H1 (cell line): ENCODE measurements at regions not wholly inside any gene's neighbourhood (a gene's known extent, or its start where the extent isn't known, plus 50 kb on each side); places are given as distances from the start of the nearest gene placed in this dataset.
A peak's percentile ranks its signal among the peaks of the same experiment; 100 is the strongest.

Experiments
- CTCF ChIA-PET: fragments of 300-600 bp; sonication (Branson Sonifier 250); formaldehyde crosslinking; loops from one replicate; lab custom pipeline; 2021; ENCODE audit not compliant: partially characterized antibody; lab: Charles Lee
- POLR2A ChIA-PET: fragments of 300-600 bp; sonication (Branson Sonifier 250); formaldehyde crosslinking; loops from one replicate; lab custom pipeline; 2021; ENCODE audit warnings: inconsistent platforms; ENCODE audit not compliant: partially characterized antibody; lab: Charles Lee
- DNase-seq, 2 experiments: peaks; one replicate each; pipeline versions ENCODE4 v3.0.0 to v3.0.0-alpha.2; 2010 to 2022; ENCODE audit warnings: low spot score in 2 of 2, low read depth in 1 of 2, mixed read lengths in 1 of 2
- FAIRE-seq: peaks from 2 replicates; lab custom pipeline; 2011; peaks lifted over from hg19 to GRCh38; lab: Jason Lieb, UNC
- H2AFZ ChIP-seq: 2 replicates; pipeline ENCODE4 v1.8.1; 2012; ENCODE audit warnings: low read length, inconsistent platforms
- H2AK5ac ChIP-seq: 2 replicates; pipeline ENCODE4 v1.6.1; 2013; ENCODE audit warnings: low read depth, low read length
- H2BK120ac ChIP-seq: replicated peaks from 2 replicates; pipeline ENCODE3; 2013; ENCODE audit warnings: low read depth, low read length, inconsistent platforms
- H2BK12ac ChIP-seq: 2 replicates; pipeline ENCODE4 v1.6.1; 2013; ENCODE audit warnings: low read depth, low read length
- H2BK15ac ChIP-seq: 2 replicates; pipeline ENCODE4 v1.6.1; 2013; ENCODE audit warnings: low read length
- H2BK20ac ChIP-seq: 2 replicates; pipeline ENCODE4 v1.6.1; 2013; ENCODE audit warnings: low read length
- H2BK5ac ChIP-seq: 2 replicates; pipeline ENCODE4 v1.6.1; 2013; ENCODE audit warnings: low read depth, low read length
- H3K14ac ChIP-seq: 2 replicates; pipeline ENCODE4 v1.6.1; 2013; ENCODE audit warnings: inconsistent platforms; ENCODE audit not compliant: insufficient read length
- H3K18ac ChIP-seq: 2 replicates; pipeline ENCODE4 v1.6.1; 2013; ENCODE audit warnings: low read length; ENCODE audit errors: extremely low read depth
- H3K23ac ChIP-seq: 2 replicates; pipeline ENCODE4 v1.6.1; 2013; ENCODE audit warnings: inconsistent platforms; ENCODE audit not compliant: insufficient read length
- H3K23me2 ChIP-seq: 2 replicates; pipeline ENCODE4 v1.6.1; 2013; ENCODE audit warnings: low read depth, low read length
- H3K27ac ChIP-seq: 2 replicates; pipeline ENCODE4 v1.6.1; 2011; ENCODE audit warnings: low read depth, low read length, inconsistent platforms
- H3K27me3 ChIP-seq, 4 experiments: replicated peaks in 1 of 4; 1 replicate in 1 of 4; 2 replicates in 3 of 4; pipeline versions ENCODE4 v1.6.1 to v1.8.1; 2011 to 2013; ENCODE audit warnings: low read length in 3 of 4, mild to moderate bottlenecking in 3 of 4, inconsistent platforms in 2 of 4, mixed read lengths in 2 of 4, moderate library complexity in 1 of 4; ENCODE audit not compliant: control insufficient read depth in 3 of 4, insufficient read depth in 3 of 4; ENCODE audit errors: extremely low read depth in 1 of 4
- H3K36me3 ChIP-seq, 4 experiments: 2 replicates each; pipeline versions ENCODE4 v1.6.1 to v1.8.1; 2011 to 2013; ENCODE audit warnings: mild to moderate bottlenecking in 4 of 4, low read length in 3 of 4, moderate library complexity in 2 of 4, control low read depth in 1 of 4, inconsistent platforms in 1 of 4; ENCODE audit not compliant: insufficient read depth in 4 of 4, control insufficient read depth in 2 of 4
- H3K4ac ChIP-seq: replicated peaks from 2 replicates; pipeline ENCODE3; 2013; ENCODE audit warnings: low read length, low read depth, mixed read lengths, inconsistent platforms; ENCODE audit not compliant: insufficient read length
- H3K4me1 ChIP-seq, 4 experiments: replicated peaks in 1 of 4; 1 replicate in 1 of 4; 2 replicates in 3 of 4; pipeline versions ENCODE4 v1.6.1 to v1.8.1; 2011 to 2013; ENCODE audit warnings: low read length in 3 of 4, inconsistent platforms in 2 of 4, mixed read lengths in 1 of 4; ENCODE audit not compliant: insufficient read depth in 4 of 4, control insufficient read depth in 3 of 4
- H3K4me2 ChIP-seq, 2 experiments: 2 replicates each; pipeline versions ENCODE4 v1.6.1 to v1.8.1; 2011 to 2013; ENCODE audit warnings: low read depth in 2 of 2, low read length in 2 of 2, control low read depth in 1 of 2, inconsistent platforms in 1 of 2, mild to moderate bottlenecking in 1 of 2; ENCODE audit not compliant: insufficient read depth in 1 of 2
- H3K4me3 ChIP-seq, 4 experiments: fragments of 200-600, 300-600 bp in 1 of 4; sonication (generic), shearing (Covaris generic), sonication (Bioruptor Twin) in 1 of 4; 2 replicates each; pipeline versions ENCODE4 v1.5.1 to v1.8.1; 2011 to 2016; ENCODE audit warnings: low read length in 4 of 4, low read depth in 3 of 4, control low read depth in 2 of 4, inconsistent platforms in 2 of 4, mild to moderate bottlenecking in 2 of 4, mixed read lengths in 1 of 4, moderate library complexity in 1 of 4; ENCODE audit not compliant: insufficient read depth in 2 of 4; ENCODE audit errors: extremely low read depth in 1 of 4
- H3K56ac ChIP-seq: replicated peaks from 2 replicates; pipeline ENCODE3; 2013; ENCODE audit warnings: low read depth, mild to moderate bottlenecking, mixed read lengths, low read length, inconsistent platforms; ENCODE audit not compliant: insufficient read length
- H3K79me1 ChIP-seq: 2 replicates; pipeline ENCODE4 v1.6.1; 2013; ENCODE audit warnings: low read depth, low read length, control low read depth
- H3K79me2 ChIP-seq, 2 experiments: 2 replicates each; pipeline versions ENCODE4 v1.6.1 to v1.8.1; 2012 to 2013; ENCODE audit warnings: low read length in 2 of 2, mild to moderate bottlenecking in 2 of 2, inconsistent platforms in 1 of 2; ENCODE audit not compliant: insufficient read depth in 2 of 2, control insufficient read depth in 1 of 2
- H3K9ac ChIP-seq, 4 experiments: replicated peaks in 1 of 4; 1 replicate in 1 of 4; 2 replicates in 3 of 4; pipeline versions ENCODE4 v1.6.1 to v1.8.1; 2011 to 2013; ENCODE audit warnings: low read depth in 3 of 4, low read length in 3 of 4, control low read depth in 2 of 4, mild to moderate bottlenecking in 2 of 4, moderate library complexity in 2 of 4, inconsistent platforms in 1 of 4; ENCODE audit errors: extremely low read depth in 1 of 4
- H3K9me3 ChIP-seq, 2 experiments: 2 replicates each; pipeline versions ENCODE4 v1.6.1 to v1.8.1; 2012 to 2013; ENCODE audit warnings: mild to moderate bottlenecking in 2 of 2, moderate library complexity in 2 of 2, control low read depth in 1 of 2, inconsistent platforms in 1 of 2, low read depth in 1 of 2, low read length in 1 of 2, mixed read lengths in 1 of 2; ENCODE audit not compliant: insufficient read depth in 2 of 2
- H4K20me1 ChIP-seq, 2 experiments: replicated peaks in 1 of 2; 2 replicates each; pipeline versions ENCODE3 to v1.8.1; 2011 to 2013; ENCODE audit warnings: inconsistent platforms in 2 of 2, low read length in 2 of 2, mild to moderate bottlenecking in 1 of 2; ENCODE audit not compliant: insufficient read depth in 2 of 2, control insufficient read depth in 1 of 2
- H4K5ac ChIP-seq: 2 replicates; pipeline ENCODE4 v1.6.1; 2013; ENCODE audit warnings: low read length, low read depth, mixed read lengths, inconsistent platforms; ENCODE audit not compliant: insufficient read length
- H4K8ac ChIP-seq: 2 replicates; pipeline ENCODE4 v1.8.0; 2013; ENCODE audit warnings: mild to moderate bottlenecking, moderate library complexity, low read length, inconsistent platforms; ENCODE audit not compliant: insufficient read depth; ENCODE audit errors: extremely low read depth
- H4K91ac ChIP-seq: replicated peaks from 2 replicates; pipeline ENCODE3; 2013; ENCODE audit warnings: low read length, mixed read lengths, inconsistent platforms; ENCODE audit not compliant: insufficient read length
- BCL11A ChIP-seq, 2 experiments: IDR thresholded peaks; one replicate each; pipeline ENCODE4 v1.6.1; 2011; ENCODE audit warnings: low read depth in 2 of 2, low read length in 2 of 2, mild to moderate bottlenecking in 2 of 2
- CBX8 ChIP-seq: fragments of 300-800, 300-1000 bp; sonication (generic); IDR thresholded peaks from 2 replicates; pipeline ENCODE4 v1.7.1; 2016; ENCODE audit warnings: low read depth, low read length, borderline replicate concordance
- EZH2 ChIP-seq: fragments of 200-600 bp; sonication (generic); IDR thresholded peaks from 2 replicates; pipeline ENCODE4 v1.7.1; 2012; ENCODE audit warnings: low read depth, mild to moderate bottlenecking, moderate library complexity, low read length, inconsistent platforms; ENCODE audit not compliant: severe bottlenecking
- GABPA ChIP-seq: IDR thresholded peaks from 2 replicates; pipeline ENCODE4 v1.6.1; 2011; ENCODE audit warnings: mild to moderate bottlenecking, low read length, moderate library complexity, borderline replicate concordance; ENCODE audit not compliant: insufficient read depth
- NANOG ChIP-seq: IDR thresholded peaks from 2 replicates; pipeline ENCODE4 v1.6.1; 2011; ENCODE audit warnings: low read length, low read depth, mild to moderate bottlenecking, inconsistent platforms; ENCODE audit not compliant: insufficient read depth, poor library complexity, severe bottlenecking
- RAD21 ChIP-seq, 2 experiments: IDR thresholded peaks in 1 of 2; conservative IDR thresholded peaks in 1 of 2; 2 replicates each; pipeline ENCODE4 v1.6.1; 2011; ENCODE audit warnings: low read depth in 2 of 2, low read length in 2 of 2, improper control_type of control experiment in 1 of 2, inconsistent platforms in 1 of 2, mild to moderate bottlenecking in 1 of 2, moderate library complexity in 1 of 2
- SAP30 ChIP-seq: fragments of 300-600 bp; sonication (generic); IDR thresholded peaks from 2 replicates; pipeline ENCODE4 v1.7.1; 2012; ENCODE audit warnings: low read length, moderate library complexity, mild to moderate bottlenecking, inconsistent platforms; ENCODE audit not compliant: insufficient read depth, insufficient replicate concordance
- TAF1 ChIP-seq: IDR thresholded peaks from 2 replicates; pipeline ENCODE4 v1.6.1; 2011; ENCODE audit warnings: mild to moderate bottlenecking, low read depth, low read length
- TBP ChIP-seq: IDR thresholded peaks from 2 replicates; pipeline ENCODE4 v1.6.1; 2011; ENCODE audit warnings: low read depth, low read length, improper control_type of control experiment
- TCF12 ChIP-seq: IDR thresholded peaks from 2 replicates; pipeline ENCODE4 v1.6.1; 2011; ENCODE audit warnings: low read depth, mild to moderate bottlenecking, low read length
- WGBS, 2 experiments: shearing (Covaris generic) in 1 of 2; methylation state at CpG; one replicate each; pipeline versions ENCODE4 v1.1.6 to v1.1.7; 2013 to 2015; ENCODE audit warnings: low lambda C conversion rate in 2 of 2, mixed read lengths in 2 of 2, inconsistent platforms in 1 of 2, low coverage in 1 of 2, missing lambda C conversion rate in 1 of 2; ENCODE audit not compliant: insufficient replicate concordance in 2 of 2, insufficient coverage in 1 of 2, insufficient read length in 1 of 2; ENCODE audit errors: extremely low coverage in 1 of 2, missing lambda C conversion rate in 1 of 2; 5-methylcytosine and 5-hydroxymethylcytosine counted together
- TF ChIP-seq, protein P1 (sequence below): IDR thresholded peaks from 2 replicates; pipeline ENCODE4 v1.6.1; 2012; ENCODE audit warnings: low read length, inconsistent platforms
- TF ChIP-seq, protein P2 (sequence below): IDR thresholded peaks from 2 replicates; pipeline ENCODE4 v1.6.1; 2012; ENCODE audit warnings: inconsistent platforms

DNA sequence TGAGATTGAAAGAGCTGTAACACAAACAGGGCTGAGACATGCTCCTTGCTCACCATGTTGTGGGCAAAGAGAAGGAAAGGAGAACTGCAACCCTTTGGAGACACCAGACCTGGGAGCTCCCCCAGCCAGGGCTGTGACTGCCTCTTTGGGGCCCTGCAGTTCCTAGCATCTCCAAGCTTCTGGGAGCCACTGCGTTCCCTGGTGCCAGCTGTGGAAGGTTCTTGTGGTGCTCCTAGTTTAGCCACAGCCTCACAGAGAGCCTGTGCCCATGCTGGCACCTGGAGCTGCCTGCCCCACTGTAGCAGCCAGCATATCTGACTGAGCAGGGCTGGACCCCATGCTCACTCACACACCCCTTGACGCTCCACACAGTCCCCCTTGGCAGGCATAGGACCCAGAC is 141.7 kb downstream of the PDHA2 start:
- H4K20me1 ChIP-seq, result no peaks in the 10 kb centered on the region
- H3K79me1 ChIP-seq, result no peaks in the 10 kb centered on the region
- no peak overlapping the region for H2AK5ac ChIP-seq
- ChIA-PET CTCF (interaction anchor here (0.7 kb wide), 1 partner anchor 472 kb away, joined by 3 read pairs; no protein-coding TSS in a partner anchor), POLR2A (no interaction called here)
- H3K4me3 ChIP-seq, result no peak overlapping the region
- no peak overlapping the region for H2AFZ ChIP-seq
- H3K18ac ChIP-seq, result no peak overlapping the region; the same call in 1 of the 2 replicates
- no peak overlapping the region for H3K4ac ChIP-seq
- no peaks in the 10 kb centered on the region for H3K27me3 ChIP-seq
- H4K91ac ChIP-seq, result no peak overlapping the region
- H4K8ac ChIP-seq, result peak overlapping the region; percentile 74; the same call in 1 of the 2 replicates
- H3K14ac ChIP-seq, result no peak overlapping the region
- no peak overlapping the region for H3K4me2 ChIP-seq
- no peaks in the 10 kb centered on the region for H3K23me2 ChIP-seq
- no peak overlapping the region for H3K9ac ChIP-seq
- H3K79me2 ChIP-seq, result no peaks in the 10 kb centered on the region
- no peak overlapping the region for H2BK15ac ChIP-seq
- H3K27ac ChIP-seq, result no peak overlapping the region
- H2BK20ac ChIP-seq, result no peak overlapping the region
- H3K56ac ChIP-seq, result no peak overlapping the region
- no peak overlapping the region for H2BK12ac ChIP-seq
- H3K36me3 ChIP-seq, result no peaks in the 10 kb centered on the region
- H3K4me1 ChIP-seq, result no peaks in the 10 kb centered on the region
- H3K9me3 ChIP-seq, result peaks cover 3 to 12% of the 10 kb centered on the region in 2 experiments; a peak in 1 of 4 replicates
- H2BK5ac ChIP-seq, result no peak overlapping the region
- no peak overlapping the region for H2BK120ac ChIP-seq
- WGBS, 2 experiments, result 94% methylated on average over 2 of the region's 2 CpGs; no CpG with 5 or more reads in 1 of the 2 experiments
- no peak overlapping the region for H4K5ac ChIP-seq
- FAIRE-seq (no peak), DNase-seq (no peak)
- H3K23ac ChIP-seq, result no peak overlapping the region
- TF ChIP-seq, protein P1, sequence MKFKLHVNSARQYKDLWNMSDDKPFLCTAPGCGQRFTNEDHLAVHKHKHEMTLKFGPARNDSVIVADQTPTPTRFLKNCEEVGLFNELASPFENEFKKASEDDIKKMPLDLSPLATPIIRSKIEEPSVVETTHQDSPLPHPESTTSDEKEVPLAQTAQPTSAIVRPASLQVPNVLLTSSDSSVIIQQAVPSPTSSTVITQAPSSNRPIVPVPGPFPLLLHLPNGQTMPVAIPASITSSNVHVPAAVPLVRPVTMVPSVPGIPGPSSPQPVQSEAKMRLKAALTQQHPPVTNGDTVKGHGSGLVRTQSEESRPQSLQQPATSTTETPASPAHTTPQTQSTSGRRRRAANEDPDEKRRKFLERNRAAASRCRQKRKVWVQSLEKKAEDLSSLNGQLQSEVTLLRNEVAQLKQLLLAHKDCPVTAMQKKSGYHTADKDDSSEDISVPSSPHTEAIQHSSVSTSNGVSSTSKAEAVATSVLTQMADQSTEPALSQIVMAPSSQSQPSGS, result no peak
- TF ChIP-seq TAF1, result no peak
- TF ChIP-seq SAP30, result no peak
- no peak for TF ChIP-seq BCL11A (IDR thresholded peaks at IDR 0.05; ENCODE audit: low read depth in 2 of 2, low read length in 2 of 2)
- TF ChIP-seq CBX8, result no peak
- TF ChIP-seq GABPA, result no peak
- TF ChIP-seq TBP, result no peak
- no peak for TF ChIP-seq RAD21 (IDR thresholded peaks at IDR 0.05 in 1 of 2, conservative IDR thresholded peaks at IDR 0.05 in 1 of 2; ENCODE audit: low read depth in 2 of 2, low read length in 2 of 2)
- no peak for TF ChIP-seq TCF12
- no peak for TF ChIP-seq NANOG
- no peak for TF ChIP-seq EZH2
- TF ChIP-seq, protein P2, sequence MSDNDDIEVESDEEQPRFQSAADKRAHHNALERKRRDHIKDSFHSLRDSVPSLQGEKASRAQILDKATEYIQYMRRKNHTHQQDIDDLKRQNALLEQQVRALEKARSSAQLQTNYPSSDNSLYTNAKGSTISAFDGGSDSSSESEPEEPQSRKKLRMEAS, result no peak
